ENCODE measurements at regions not wholly inside any gene's neighbourhood (a gene's known extent, or its start where the extent isn't known, plus 50 kb on each side); places are given as distances from the start of the nearest gene placed in this dataset.

GRCh38 chr3:107265526-107265925 lies 111.7 kb upstream of the CCDC54 start:
- TF ChIP-seq CTCF (IDR thresholded peaks at IDR 0.05): no peak
- TF ChIP-seq POLR2A (IDR thresholded peaks at IDR 0.05): no peak

Measured in Peyer's patch (tissue), 4 donors.